ENCODE measurements at regions not wholly inside any gene's neighbourhood (a gene's known extent, or its start where the extent isn't known, plus 50 kb on each side); places are given as distances from the start of the nearest gene placed in this dataset.
"Not testable (repeated sequence)": the region's sequence is repeated elsewhere in the genome, so short reads cannot be mapped to it uniquely, and the experiment has no call there.

GRCh38 chr5:82641331-82642003 is 363.3 kb upstream of the RPS23 start:
- peak; percentile 47 to 88 (median 69) for DNase-seq (ENCODE audit: extremely low read depth in 1 of 11, low read depth in 9 of 11, low spot score in 4 of 11)

- DNase-seq (ENCODE audit: extremely low read depth in 1 of 11, low read depth in 9 of 11, low spot score in 4 of 11) = no peak
These were observed 362.8 kb upstream of the RPS23 start for GRCh38 chr5:82640916-82641315.

DNA sequence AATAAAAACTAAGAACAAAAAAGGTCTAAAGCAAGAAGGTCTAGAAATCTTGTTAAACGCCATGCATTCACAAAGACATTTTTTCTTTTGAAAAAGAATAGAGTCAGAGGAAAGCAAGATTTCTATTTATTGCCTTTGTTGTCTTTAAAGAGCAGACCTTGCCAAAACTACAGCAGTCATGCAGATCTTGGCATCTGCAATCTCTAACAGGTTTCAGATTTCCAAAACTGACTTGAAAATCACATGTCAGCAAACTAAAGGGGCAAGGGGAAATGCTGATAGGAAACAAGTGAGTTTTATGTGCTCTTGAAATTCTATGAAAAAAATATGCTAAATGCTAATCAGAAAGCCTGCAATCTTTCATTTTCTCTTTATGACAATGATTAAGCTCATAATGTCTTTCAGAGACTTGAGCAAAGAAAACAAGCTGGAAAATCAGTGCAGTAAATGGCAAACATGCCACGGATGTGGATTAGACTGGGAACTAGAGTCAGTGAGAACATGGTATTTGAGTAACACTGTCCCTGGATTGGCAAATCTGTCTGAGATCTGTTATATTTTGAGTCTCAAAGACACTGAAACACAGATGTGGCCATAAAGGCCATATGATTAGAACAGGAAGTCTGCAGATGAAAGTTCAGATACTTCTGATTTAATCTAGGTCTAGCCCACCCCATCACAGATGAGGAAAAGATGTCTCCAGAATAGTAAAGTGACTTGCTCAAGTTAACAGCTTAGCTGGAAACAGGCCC is 361.4 kb upstream of the RPS23 start:
- DNase-seq (ENCODE audit: extremely low read depth in 1 of 11, low read depth in 9 of 11, low spot score in 4 of 11) = no peak

DNA sequence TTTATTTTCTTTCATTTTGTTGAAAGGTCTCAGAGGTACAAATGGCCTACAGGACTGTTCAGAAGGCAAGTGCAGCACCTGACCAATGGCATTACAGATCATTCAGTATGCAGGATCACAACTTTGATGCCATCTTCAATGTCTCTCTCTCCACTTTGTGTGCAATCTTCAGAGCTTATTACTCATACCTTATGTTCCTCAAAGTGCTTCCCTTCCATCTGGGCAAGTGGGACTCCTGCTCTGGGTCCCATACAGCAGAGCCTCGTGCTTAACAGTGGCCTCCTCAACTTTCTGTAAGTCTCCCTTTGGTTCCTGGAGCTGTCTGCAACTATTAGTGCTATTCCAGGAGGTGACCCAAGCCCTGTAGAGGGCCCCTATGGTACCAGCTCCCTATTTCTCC is 358.4 kb upstream of the RPS23 start:
- no peak for DNase-seq (ENCODE audit: extremely low read depth in 1 of 11, low read depth in 9 of 11, low spot score in 4 of 11)

- peak in 5 of 11 donors; percentile 20 to 62 (median 49) for DNase-seq (ENCODE audit: extremely low read depth in 1 of 11, low read depth in 9 of 11, low spot score in 4 of 11)
These were observed 357.6 kb upstream of the RPS23 start for GRCh38 chr5:82635561-82636288.

GRCh38 chr5:82628364-82628910 is 350.3 kb upstream of the RPS23 start:
- DNase-seq (ENCODE audit: extremely low read depth in 1 of 11, low read depth in 9 of 11, low spot score in 4 of 11) = no peak

GRCh38 chr5:82626905-82627591 is 348.9 kb upstream of the RPS23 start:
- not testable (repeated sequence) for DNase-seq (ENCODE audit: extremely low read depth in 1 of 11, low read depth in 9 of 11, low spot score in 4 of 11)

GRCh38 chr5:82626012-82626411 is 347.9 kb upstream of the RPS23 start:
- not testable (repeated sequence) for DNase-seq (ENCODE audit: extremely low read depth in 1 of 11, low read depth in 9 of 11, low spot score in 4 of 11)

DNA sequence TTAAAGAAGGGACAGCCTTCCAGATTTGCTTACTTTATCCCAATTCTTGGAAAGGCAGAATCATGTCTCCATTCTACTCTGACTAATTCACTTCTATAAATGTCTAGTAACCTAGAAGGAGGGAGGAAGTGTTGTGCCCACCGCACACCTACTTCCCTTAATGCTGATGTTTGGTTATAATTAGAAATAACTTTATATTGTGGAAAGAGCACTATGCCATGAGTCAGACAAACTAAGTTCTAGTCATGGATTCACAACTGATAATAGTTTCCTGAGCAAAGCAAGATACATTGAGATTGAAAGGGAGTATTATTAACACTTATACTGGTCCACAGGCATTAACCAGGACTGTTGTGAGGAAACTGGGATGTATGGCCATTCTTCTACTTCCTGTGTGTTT is 345.9 kb upstream of the RPS23 start:
- no peak for DNase-seq (ENCODE audit: extremely low read depth in 1 of 11, low read depth in 9 of 11, low spot score in 4 of 11)

DNA sequence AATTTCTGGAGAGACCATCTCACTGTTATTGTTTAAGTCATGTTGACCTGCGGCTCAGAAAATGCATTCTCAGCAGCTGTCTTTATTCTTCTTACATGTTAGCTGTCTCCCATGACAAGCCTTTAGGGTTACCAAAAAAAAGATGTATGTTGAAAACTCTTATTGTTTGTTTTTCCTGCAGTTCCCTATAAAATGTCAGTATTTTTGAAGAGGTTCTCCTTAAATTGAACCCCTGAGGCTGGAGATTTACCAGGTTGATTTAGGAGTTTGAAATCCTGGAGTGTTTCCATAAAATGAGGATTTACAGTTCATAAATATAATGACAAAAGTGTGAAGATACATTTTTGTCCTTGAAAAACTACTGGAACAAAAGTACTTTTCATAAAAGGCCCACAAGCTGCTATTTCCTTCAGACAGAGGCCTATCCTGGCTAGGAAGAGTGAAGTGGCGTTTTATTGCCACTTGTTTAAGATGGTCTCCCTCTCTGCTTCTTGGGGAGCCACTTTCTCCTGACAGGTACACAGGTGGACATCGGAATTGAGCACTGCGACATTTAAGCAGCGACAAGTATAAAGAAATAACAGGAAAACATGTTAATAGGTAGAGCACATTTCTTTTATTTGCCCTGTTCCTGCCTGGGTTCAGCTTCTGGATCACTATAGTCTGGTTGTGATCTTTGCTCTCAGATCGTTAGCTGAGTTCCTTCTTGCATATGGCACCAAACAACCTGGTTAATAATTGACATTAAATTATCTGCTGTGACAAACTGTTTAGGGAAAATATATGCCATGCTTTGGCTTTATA is 344.8 kb upstream of the RPS23 start:
- DNase-seq (ENCODE audit: extremely low read depth in 1 of 11, low read depth in 9 of 11, low spot score in 4 of 11) = no peak

DNA sequence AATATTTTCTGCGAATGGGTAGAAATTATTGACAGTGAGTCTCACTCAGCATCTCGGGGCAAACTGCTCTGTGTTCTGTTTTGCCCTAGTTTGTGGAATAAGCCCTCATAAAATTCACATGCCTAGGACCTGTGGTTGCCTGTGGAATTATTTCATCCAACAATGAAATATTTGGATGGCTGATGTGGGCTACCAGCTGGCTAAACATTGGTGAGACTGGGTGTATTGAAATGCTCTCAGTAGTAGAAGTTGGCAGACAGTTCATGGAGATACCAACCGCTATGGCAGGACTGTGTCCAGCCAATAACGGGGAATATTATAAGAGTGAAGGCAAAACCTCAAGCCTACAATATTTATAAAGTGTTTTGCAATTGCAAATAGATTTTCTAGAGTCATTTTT is 344.1 kb upstream of the RPS23 start:
- DNase-seq (ENCODE audit: extremely low read depth in 1 of 11, low read depth in 9 of 11, low spot score in 4 of 11) = no peak

DNA sequence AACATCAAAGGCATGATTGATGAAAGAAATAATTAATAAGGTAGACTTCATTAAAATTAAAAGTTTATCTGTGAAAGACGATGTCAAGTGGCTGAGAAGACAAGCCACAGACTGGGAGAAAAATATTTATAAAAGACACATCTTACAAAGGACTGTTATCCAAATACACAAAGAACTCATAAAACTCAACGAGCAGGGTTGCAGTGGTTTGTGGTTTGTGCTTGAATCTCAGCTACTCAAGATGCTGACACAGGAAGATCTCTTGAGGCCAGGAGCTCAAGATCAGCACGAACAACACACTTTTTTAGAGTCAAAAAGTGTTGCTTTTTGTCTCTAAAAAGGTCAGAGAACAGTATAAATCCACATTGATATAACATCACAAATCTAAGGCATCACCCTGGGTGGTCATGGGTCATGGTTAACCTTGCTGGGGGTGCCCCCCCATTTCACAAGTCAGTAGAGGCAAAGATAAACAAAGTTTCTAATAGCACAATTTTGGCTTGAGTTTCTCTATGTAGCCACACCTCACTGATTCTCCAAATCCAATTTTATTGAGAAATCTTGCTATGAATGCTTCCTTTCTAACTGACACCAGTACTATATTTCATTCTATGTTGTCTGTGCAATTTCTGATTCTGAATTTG is 342.9 kb upstream of the RPS23 start:
- no peak for DNase-seq (ENCODE audit: extremely low read depth in 1 of 11, low read depth in 9 of 11, low spot score in 4 of 11)

DNA sequence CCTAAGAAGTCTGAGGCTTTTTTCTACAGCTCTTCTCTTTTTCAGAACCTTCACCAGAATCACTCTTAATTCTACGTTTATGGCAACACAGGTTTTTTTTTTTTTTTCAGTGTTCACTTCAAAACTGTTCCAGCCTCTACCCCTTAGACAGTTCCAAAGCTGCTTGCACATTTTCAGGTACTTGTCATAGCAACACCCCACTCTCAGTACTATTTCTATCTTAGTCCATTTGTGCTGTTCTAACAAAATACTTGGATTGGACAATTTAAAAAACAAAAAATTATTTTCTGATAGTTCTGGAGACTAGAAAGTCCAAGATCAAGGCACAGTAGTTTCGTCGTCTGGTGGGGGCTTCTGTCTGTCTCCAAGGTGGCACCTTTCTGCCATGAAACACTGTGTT is 340.9 kb upstream of the RPS23 start:
- no peak for DNase-seq (ENCODE audit: extremely low read depth in 1 of 11, low read depth in 9 of 11, low spot score in 4 of 11)

GRCh38 chr5:82614706-82615105 is 336.6 kb upstream of the RPS23 start:
- no peak for DNase-seq (ENCODE audit: extremely low read depth in 1 of 11, low read depth in 9 of 11, low spot score in 4 of 11)

GRCh38 chr5:82613891-82614290 is 335.7 kb upstream of the RPS23 start:
- no peak for DNase-seq (ENCODE audit: extremely low read depth in 1 of 11, low read depth in 9 of 11, low spot score in 4 of 11)

DNA sequence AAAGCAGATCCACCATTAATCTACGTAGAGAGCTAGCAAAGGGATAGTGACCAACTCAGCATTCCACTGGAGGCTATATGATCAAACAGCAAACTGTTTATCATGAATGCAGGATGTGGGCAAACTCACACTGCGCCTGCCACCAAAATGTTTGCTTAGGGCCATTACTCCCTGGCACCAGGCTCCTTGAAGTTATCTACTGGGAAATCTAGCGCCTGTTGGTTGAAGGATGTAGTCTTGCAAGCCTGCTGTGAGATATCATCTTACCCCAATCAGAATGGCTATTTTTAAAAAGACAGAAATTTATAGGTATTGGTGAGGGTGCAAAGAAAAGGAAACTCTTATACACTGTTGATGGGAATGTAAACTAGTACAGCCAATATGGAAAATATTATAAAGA is 332.5 kb upstream of the RPS23 start:
- DNase-seq (ENCODE audit: extremely low read depth in 1 of 11, low read depth in 9 of 11, low spot score in 4 of 11) = no peak

- no peak for DNase-seq (ENCODE audit: extremely low read depth in 1 of 11, low read depth in 9 of 11, low spot score in 4 of 11)
These were observed 327.4 kb upstream of the RPS23 start for GRCh38 chr5:82605441-82605973.
